Mesodermal cell (in vitro differentiated cells): ENCODE measurements at regions not wholly inside any gene's neighbourhood (a gene's known extent, or its start where the extent isn't known, plus 50 kb on each side); places are given as distances from the start of the nearest gene placed in this dataset.

Experiments used
- H3K27ac ChIP-seq: 2 replicates; pipeline ENCODE4 v1.7.0; 2013; ENCODE audit warnings: mild to moderate bottlenecking, low read depth, low read length, moderate library complexity; ENCODE audit not compliant: severe bottlenecking
- H3K36me3 ChIP-seq: 2 replicates; pipeline ENCODE4 v1.7.1; 2013; ENCODE audit warnings: mild to moderate bottlenecking, low read length, moderate library complexity; ENCODE audit not compliant: control insufficient read depth, insufficient read depth
- H3K4me1 ChIP-seq: one replicate; pipeline ENCODE4 v1.7.1; 2013; ENCODE audit warnings: mild to moderate bottlenecking, low read length; ENCODE audit not compliant: insufficient read depth, control insufficient read depth, poor library complexity, severe bottlenecking
- H3K4me3 ChIP-seq: 2 replicates; pipeline ENCODE4 v1.7.0; 2013; ENCODE audit warnings: low read length, control low read depth, mild to moderate bottlenecking; ENCODE audit not compliant: insufficient read depth, poor library complexity, severe bottlenecking; ENCODE audit errors: extremely low read depth
- H3K9me3 ChIP-seq: 2 replicates; pipeline ENCODE4 v1.7.1; 2013; ENCODE audit warnings: mild to moderate bottlenecking, low read length, moderate library complexity; ENCODE audit not compliant: control insufficient read depth
- WGBS, 2 experiments: methylation state at CpG; one replicate each; pipeline ENCODE4 v1.1.5; 2013; ENCODE audit warnings: missing lambda C conversion rate in 2 of 2; ENCODE audit not compliant: insufficient coverage in 2 of 2; 5-methylcytosine and 5-hydroxymethylcytosine counted together

GRCh38 chr4:37109756-37110155 lies 134.8 kb upstream of the NWD2 start:
- Histone ChIP-seq H3K4me1 (no peaks in the 10 kb centered on the region), H3K27ac (no peak overlapping the region)
- 60% methylated on average over 1 of the region's 1 CpG; no CpG with 5 or more reads in 1 of the 2 experiments for WGBS, 2 experiments

GRCh38 chr4:37124800-37125199 lies 119.7 kb upstream of the NWD2 start:
- no peaks in the 10 kb centered on the region for H3K9me3 ChIP-seq
- H3K4me1 ChIP-seq = no peaks in the 10 kb centered on the region
- WGBS, 2 experiments = 89 to 90% methylated on average over 2 of the region's 4 CpGs
- no peak overlapping the region for H3K4me3 ChIP-seq
- H3K36me3 ChIP-seq = no peaks in the 10 kb centered on the region
- H3K27ac ChIP-seq = no peak overlapping the region

More at GRCh38 chr4:37109756-37110155, 134.8 kb upstream of the NWD2 start:
- no peaks in the 10 kb centered on the region for H3K36me3 ChIP-seq
- no peak overlapping the region for H3K4me3 ChIP-seq
- no peaks in the 10 kb centered on the region for H3K9me3 ChIP-seq

- H3K9me3 ChIP-seq = no peaks in the 10 kb centered on the region
- H3K4me3 ChIP-seq = no peak overlapping the region
- no peaks in the 10 kb centered on the region for H3K4me1 ChIP-seq
- no peak overlapping the region for H3K27ac ChIP-seq
- no peaks in the 10 kb centered on the region for H3K36me3 ChIP-seq
Observed at GRCh38 chr4:37126051-37126450, 118.5 kb upstream of the NWD2 start.

GRCh38 chr4:37130465-37130864 lies 114.1 kb upstream of the NWD2 start:
- H3K9me3 ChIP-seq = no peaks in the 10 kb centered on the region

GRCh38 chr4:37132351-37132974 lies 112.1 kb upstream of the NWD2 start:
- Histone ChIP-seq H3K4me1 (no peaks in the 10 kb centered on the region), H3K36me3 (no peaks in the 10 kb centered on the region), H3K4me3 (no peak overlapping the region), H3K27ac (no peak overlapping the region), H3K9me3 (no peaks in the 10 kb centered on the region)

More at GRCh38 chr4:37130465-37130864, 114.1 kb upstream of the NWD2 start:
- no CpG with 5 or more reads among the region's 2 CpGs for WGBS, 2 experiments
- Histone ChIP-seq H3K36me3 (no peaks in the 10 kb centered on the region), H3K4me3 (no peak overlapping the region), H3K4me1 (no peaks in the 10 kb centered on the region), H3K27ac (no peak overlapping the region)

- Histone ChIP-seq H3K9me3 (no peaks in the 10 kb centered on the region), H3K4me1 (no peaks in the 10 kb centered on the region), H3K36me3 (no peaks in the 10 kb centered on the region), H3K4me3 (no peak overlapping the region), H3K27ac (no peak overlapping the region)
- WGBS, 2 experiments = 85 to 92% methylated on average over 1 of the region's 1 CpG
Observed at GRCh38 chr4:37132975-37133360, 111.6 kb upstream of the NWD2 start.

- Histone ChIP-seq H3K4me1 (no peaks in the 10 kb centered on the region), H3K4me3 (no peak overlapping the region), H3K36me3 (no peaks in the 10 kb centered on the region), H3K9me3 (no peaks in the 10 kb centered on the region), H3K27ac (no peak overlapping the region)
- WGBS, 2 experiments = 100% methylated on average over 1 of the region's 2 CpGs
Observed at GRCh38 chr4:37138019-37138653, 106.4 kb upstream of the NWD2 start.

GRCh38 chr4:37138789-37139188 lies 105.8 kb upstream of the NWD2 start:
- Histone ChIP-seq H3K4me1 (no peaks in the 10 kb centered on the region), H3K27ac (no peak overlapping the region), H3K9me3 (no peaks in the 10 kb centered on the region), H3K4me3 (no peak overlapping the region), H3K36me3 (no peaks in the 10 kb centered on the region)
- WGBS, 2 experiments = 42 to 100% methylated on average over 1 to 2 of the region's 2 CpGs

GRCh38 chr4:37139987-37140386 lies 104.6 kb upstream of the NWD2 start:
- 80 to 83% methylated on average over 1 of the region's 1 CpG for WGBS, 2 experiments
- H3K27ac ChIP-seq = peak overlapping the region; percentile 11
- no peaks in the 10 kb centered on the region for H3K36me3 ChIP-seq
- H3K4me3 ChIP-seq = no peak overlapping the region
- no peaks in the 10 kb centered on the region for H3K9me3 ChIP-seq
- no peaks in the 10 kb centered on the region for H3K4me1 ChIP-seq

GRCh38 chr4:37146260-37146659 lies 98.3 kb upstream of the NWD2 start:
- Histone ChIP-seq H3K9me3 (no peaks in the 10 kb centered on the region), H3K4me3 (no peak overlapping the region), H3K27ac (no peak overlapping the region), H3K4me1 (no peaks in the 10 kb centered on the region), H3K36me3 (no peaks in the 10 kb centered on the region)
- WGBS, 2 experiments = 68 to 85% methylated on average over 2 of the region's 2 CpGs

- Histone ChIP-seq H3K4me1 (no peaks in the 10 kb centered on the region), H3K4me3 (no peak overlapping the region), H3K9me3 (no peaks in the 10 kb centered on the region), H3K27ac (no peak overlapping the region), H3K36me3 (no peaks in the 10 kb centered on the region)
- WGBS, 2 experiments = 95 to 100% methylated on average over 2 of the region's 2 CpGs
Observed at GRCh38 chr4:37157476-37158167, 86.9 kb upstream of the NWD2 start.
